Heart left ventricle (tissue), 16 donors: ENCODE measurements at regions not wholly inside any gene's neighbourhood (a gene's known extent, or its start where the extent isn't known, plus 50 kb on each side); places are given as distances from the start of the nearest gene placed in this dataset.
"Not testable (repeated sequence)": the region's sequence is repeated elsewhere in the genome, so short reads cannot be mapped to it uniquely, and the experiment has no call there.

ENCODE experiments used
- ATAC-seq, 4 donors: fragments of 200-7000 bp; cut with Tn5 transposase; one replicate each; pipeline ENCODE4 v1.9.1; 2020 to 2022; ENCODE audit warnings: moderate library complexity in 4 of 4, mild to moderate bottlenecking in 3 of 4, moderate number of reproducible peaks in 1 of 4
- DNase-seq, 5 donors: peaks; one replicate each; pipeline ENCODE4 v3.0.0-alpha.2; 2020
- H3K27ac ChIP-seq, 12 donors: fragments of 200-600 bp; sonication (generic) in 4 of 12; one replicate each; pipeline versions ENCODE4 v1.5.0 to v1.8.0; 2016 to 2022; ENCODE audit warnings: mild to moderate bottlenecking in 2 of 12
- H3K27me3 ChIP-seq, 9 donors: fragments of 200-600 bp; sonication (generic) in 2 of 9; one replicate each; pipeline versions ENCODE4 v1.5.1 to v1.8.0; 2016 to 2022; ENCODE audit warnings: mild to moderate bottlenecking in 3 of 9
- H3K36me3 ChIP-seq, 9 donors: fragments of 200-600 bp; sonication (generic) in 2 of 9; one replicate each; pipeline versions ENCODE4 v1.5.0 to v1.8.0; 2018 to 2022; ENCODE audit warnings: mild to moderate bottlenecking in 2 of 9
- H3K4me1 ChIP-seq, 12 donors: fragments of 200-600 bp; sonication (generic) in 4 of 12; one replicate each; pipeline versions ENCODE4 v1.5.0 to v1.8.0; 2016 to 2022; ENCODE audit warnings: mild to moderate bottlenecking in 3 of 12
- H3K4me3 ChIP-seq, 12 donors: fragments of 200-600 bp; sonication (generic) in 4 of 12; one replicate each; pipeline versions ENCODE4 v1.5.0 to v1.8.0; 2017 to 2022; ENCODE audit warnings: mild to moderate bottlenecking in 9 of 12, moderate library complexity in 4 of 12
- H3K9me3 ChIP-seq, 12 donors: fragments of 200-600 bp; sonication (generic) in 4 of 12; one replicate each; pipeline versions ENCODE4 v1.5.0 to v1.8.0; 2016 to 2022; ENCODE audit warnings: mild to moderate bottlenecking in 1 of 12
- CTCF ChIP-seq, 12 donors: fragments of 200-600 bp; sonication (generic) in 4 of 12; IDR thresholded peaks; one replicate each; pipeline versions ENCODE4 v1.5.0 to v1.8.0; 2018 to 2022; ENCODE audit warnings: antibody characterized with exemption in 12 of 12, mild to moderate bottlenecking in 5 of 12
- POLR2A ChIP-seq, 2 donors: fragments of 450-650 bp; IDR thresholded peaks; one replicate each; pipeline ENCODE4 v1.6.1; 2017; ENCODE audit warnings: antibody characterized with exemption in 2 of 2, mild to moderate bottlenecking in 2 of 2, moderate library complexity in 2 of 2
- WGBS, 4 donors: extraction: QIAGEN DNeasy Blood & Tissue Kit in 2 of 4; methylation state at CpG; one replicate each; pipeline versions ENCODE4 v1.1.5 to v1.1.7; 2013 to 2018; 5-methylcytosine and 5-hydroxymethylcytosine counted together
- intact Hi-C, 10 donors: fragments of 100-400 bp; cut with DNase I; formaldehyde crosslinking; loops; one replicate each; pipeline versions ENCODE4 v1.11.1 to v1.14.2; 2022
- donor health status: ischemic (EF 13 %, LVEDD 7.1; RV severe dilation, severe dysfunction).
- donor health status: healthy with polysubstance abuse.
- donor health status: DM: no; HTN: yes; CAD: no.
- donor health status: DM: no; HTN: no; CAD: no.
- donor health status: ischemic (EF 25% LVEDD 6.9; RV normal size, moderate dysfunction).
- donor health status: ischemic (EF 25% LVEDD 5.7; RV mildly dilated, moderate dysfunction).
- donor health status: healthy.
- donor health status: DM: yes; HTN: yes; CAD: no.
- donor health status: ischemic (EF 35%, LVEDD 5.7; RV mildly dilated, moderate dysfunction).
- donor health status: nonischemic (EF 11% LVEDD 7.7; RV severe dilation, severe dysfunction).
- donor health status: DM: yes; HTN: yes; CAD: no.
- donor health status: PGD.
- donor health status: ischemic (EF 29% LVEDD 5.4; RV normal size, mild dysfunction).
- donor health status: nonischemic (EF 23%, LVEDD 6.1; RV moderate dilation, normal function).

GRCh38 chr4:53943345-53944085 lies 120.9 kb downstream of the CHIC2 start:
- no peak for DNase-seq
- H3K9me3 ChIP-seq = peaks cover 0 to 17% (median 8%) of the 10 kb centered on the region in 12 donors
- no peak overlapping the region for H3K27ac ChIP-seq
- H3K36me3 ChIP-seq = no peaks in the 10 kb centered on the region
- H3K27me3 ChIP-seq = no peaks in the 10 kb centered on the region
- ATAC-seq = peak in 1 of 4 donors; percentile 38
- TF ChIP-seq CTCF (IDR thresholded peaks at IDR 0.05) (no peak), POLR2A (IDR thresholded peaks at IDR 0.05) (no peak)
- WGBS, 4 donors = 75 to 82% (median 78%) methylated on average over 2 of the region's 2 CpGs
- intact Hi-C loops = no loop called here
- H3K4me3 ChIP-seq = no peak overlapping the region
- H3K4me1 ChIP-seq = peaks cover 0 to 11% (median 0%) of the 10 kb centered on the region in 12 donors

- TF ChIP-seq CTCF (IDR thresholded peaks at IDR 0.05) (no peak), POLR2A (IDR thresholded peaks at IDR 0.05) (no peak)
- Histone ChIP-seq H3K36me3 (no peaks in the 10 kb centered on the region), H3K4me1 (peaks cover 0 to 11% (median 0%) of the 10 kb centered on the region in 12 donors), H3K27ac (no peak overlapping the region), H3K4me3 (no peak overlapping the region), H3K27me3 (no peaks in the 10 kb centered on the region), H3K9me3 (peaks cover 0 to 17% (median 8%) of the 10 kb centered on the region in 12 donors)
- DNase-seq = no peak
- intact Hi-C loops = no loop called here
- ATAC-seq = no peak
- WGBS, 4 donors = 87 to 91% (median 88%) methylated on average over 3 of the region's 3 CpGs
Observed at GRCh38 chr4:53942712-53943111, 121.7 kb downstream of the CHIC2 start.

GRCh38 chr4:53941331-53941730 lies 123.1 kb downstream of the CHIC2 start:
- DNase-seq (no peak), ATAC-seq (no peak)
- Histone ChIP-seq H3K9me3 (peaks cover 0 to 17% (median 8%) of the 10 kb centered on the region in 12 donors), H3K36me3 (no peaks in the 10 kb centered on the region), H3K4me3 (no peak overlapping the region), H3K27me3 (no peaks in the 10 kb centered on the region), H3K27ac (no peak overlapping the region), H3K4me1 (peaks cover 0 to 11% (median 0%) of the 10 kb centered on the region in 12 donors)
- 93 to 99% (median 98%) methylated on average over 4 of the region's 4 CpGs for WGBS, 4 donors
- intact Hi-C loops = no loop called here
- TF ChIP-seq CTCF (IDR thresholded peaks at IDR 0.05) = no peak
- no peak for TF ChIP-seq POLR2A (IDR thresholded peaks at IDR 0.05)

- 95 to 99% (median 97%) methylated on average over 3 of the region's 3 CpGs for WGBS, 4 donors
- H3K36me3 ChIP-seq, DNase-seq, intact Hi-C loops, ATAC-seq, H3K4me3 ChIP-seq, H3K27me3 ChIP-seq, H3K27ac ChIP-seq: not testable (repeated sequence)
- Histone ChIP-seq H3K4me1 (peaks cover 0 to 11% (median 0%) of the 10 kb centered on the region in 12 donors), H3K9me3 (peaks cover 0 to 17% (median 8%) of the 10 kb centered on the region in 12 donors)
Observed at GRCh38 chr4:53939892-53940291, 124.5 kb downstream of the CHIC2 start.
